K562 (cell line): ENCODE measurements at regions not wholly inside any gene's neighbourhood (a gene's known extent, or its start where the extent isn't known, plus 50 kb on each side); places are given as distances from the start of the nearest gene placed in this dataset.
A peak's percentile ranks its signal among the peaks of the same experiment; 100 is the strongest.

Experiments
- ATAC-seq: fragments of 200-7000 bp; cut with Tn5 transposase; 3 replicates; pipeline ENCODE4 v1.9.1; 2020; ENCODE audit warnings: moderate library complexity
- BruUV-seq: library from RNA; stranded (reverse); fragments of 400-500 nt; replicated peaks from 2 replicates; lab custom pipeline; 2021; lab: Mats Ljungman, UMichigan
- CTCF ChIA-PET: fragments of 300-600 bp; formaldehyde crosslinking; extraction: SDS; loops from one replicate; lab custom pipeline; 2021; ENCODE audit warnings: low intra/inter-chr PET ratio; lab: Yijun Ruan, JAX
- POLR2A ChIA-PET: fragments of 300-600, 350-650 bp; sonication (Branson Sonifier 250); formaldehyde crosslinking; extraction: SDS; loops from one replicate; lab custom pipeline; 2021; ENCODE audit warnings: antibody characterized with exemption, inconsistent platforms; lab: Yijun Ruan, JAX
- DNase-seq, 4 experiments: peaks; one replicate each; pipeline versions ENCODE4 v3.0.0 to v3.0.0-alpha.2; 2011 to 2018; ENCODE audit warnings: low spot score in 3 of 4, mixed read lengths in 3 of 4; ENCODE audit errors: extremely low read depth in 1 of 4
- FAIRE-seq: peaks from 2 replicates; lab custom pipeline; 2011; peaks lifted over from hg19 to GRCh38; lab: Jason Lieb, UNC
- H2AFZ ChIP-seq: 2 replicates; pipeline ENCODE4 v1.6.0; 2011; ENCODE audit warnings: low read depth, low read length, control low read depth, inconsistent platforms
- H3K27ac ChIP-seq: fragments of 200-600 bp; 3 replicates; pipeline ENCODE4 v1.8.0; 2011; ENCODE audit warnings: low read depth, mild to moderate bottlenecking, control low read depth, inconsistent platforms, low read length, moderate library complexity, mixed read lengths; ENCODE audit errors: extremely low read depth
- H3K27me3 ChIP-seq, 2 experiments: fragments of 300-600 bp in 1 of 2; 2 replicates in 1 of 2; 3 replicates in 1 of 2; pipeline versions ENCODE4 v1.6.0 to v1.8.0; 2011; ENCODE audit warnings: inconsistent platforms in 2 of 2, low read length in 2 of 2, mild to moderate bottlenecking in 1 of 2, mixed read lengths in 1 of 2, moderate library complexity in 1 of 2; ENCODE audit not compliant: control insufficient read depth in 2 of 2, insufficient read depth in 2 of 2
- H3K36me3 ChIP-seq: fragments of 300-600 bp; 3 replicates; pipeline ENCODE4 v1.8.0; 2011; ENCODE audit warnings: mild to moderate bottlenecking, low read length, inconsistent platforms; ENCODE audit not compliant: control insufficient read depth, insufficient read depth
- H3K4me1 ChIP-seq, 2 experiments: fragments of 200-600 bp in 1 of 2; replicated peaks in 1 of 2; 2 replicates in 1 of 2; 3 replicates in 1 of 2; pipeline versions ENCODE4 v1.5.1 to v1.8.0; 2011; ENCODE audit warnings: inconsistent platforms in 2 of 2, low read length in 2 of 2, mild to moderate bottlenecking in 1 of 2, mixed read lengths in 1 of 2, moderate library complexity in 1 of 2; ENCODE audit not compliant: control insufficient read depth in 2 of 2, insufficient read depth in 2 of 2
- H3K4me2 ChIP-seq: 2 replicates; pipeline ENCODE4 v1.6.1; 2011; ENCODE audit warnings: low read length, control low read depth, inconsistent platforms, mixed read lengths; ENCODE audit not compliant: insufficient read depth
- H3K4me3 ChIP-seq: fragments of 200-600 bp; sonication (generic), shearing (Covaris generic); 2 replicates; pipeline ENCODE4 v1.5.1; 2016; ENCODE audit warnings: control low read depth, inconsistent platforms
- H3K79me2 ChIP-seq: fragments of 200-600 bp; 3 replicates; pipeline ENCODE4 v1.8.0; 2011; ENCODE audit warnings: low read length, inconsistent platforms; ENCODE audit not compliant: control insufficient read depth, insufficient read depth
- H3K9ac ChIP-seq, 2 experiments: 2 replicates each; pipeline versions ENCODE4 v1.6.0 to v1.6.1; 2011; ENCODE audit warnings: low read depth in 2 of 2, low read length in 2 of 2, control low read depth in 1 of 2, inconsistent platforms in 1 of 2, mild to moderate bottlenecking in 1 of 2, mixed read lengths in 1 of 2; ENCODE audit not compliant: insufficient read depth in 1 of 2
- H3K9me1 ChIP-seq: one replicate; pipeline ENCODE4 v1.6.0; 2011; ENCODE audit warnings: inconsistent platforms, mild to moderate bottlenecking, low read length, moderate library complexity; ENCODE audit not compliant: control insufficient read depth, insufficient read depth
- H3K9me3 ChIP-seq: replicated peaks from 2 replicates; pipeline ENCODE4 v1.5.1; 2011; ENCODE audit warnings: low read depth, low read length, inconsistent platforms; ENCODE audit not compliant: control insufficient read depth, insufficient read depth
- H4K20me1 ChIP-seq: replicated peaks from 2 replicates; pipeline ENCODE4 v1.6.1; 2011; ENCODE audit warnings: low read length, inconsistent platforms, mixed read lengths; ENCODE audit not compliant: control insufficient read depth, insufficient read depth
- C11orf30 ChIP-seq: fragments of 450-650 bp; IDR thresholded peaks from 2 replicates; pipeline ENCODE4 v1.6.1; 2016; ENCODE audit warnings: low read depth, mild to moderate bottlenecking
- FOXP4 ChIP-seq: sonication (generic); formaldehyde crosslinking; IDR thresholded peaks from 2 replicates; pipeline ENCODE4 v1.8.0; 2022; ENCODE audit warnings: mild to moderate bottlenecking, missing genetic modification reagents, borderline replicate concordance
- GTF2F1 ChIP-seq: IDR thresholded peaks from 2 replicates; pipeline ENCODE4 v1.6.1; 2011; ENCODE audit warnings: low read depth, low read length, improper control_type of control experiment
- MAFK ChIP-seq: IDR thresholded peaks from 2 replicates; pipeline ENCODE4 v1.6.1; 2011; ENCODE audit warnings: low read length, improper control_type of control experiment
- MXD1 ChIP-seq: fragments of 250-450 bp; sonication (Bioruptor Pico); IDR thresholded peaks from 2 replicates; pipeline ENCODE4 v1.8.0; 2021; ENCODE audit warnings: borderline replicate concordance, mild to moderate bottlenecking, moderate library complexity; ENCODE audit not compliant: poor library complexity, severe bottlenecking
- NFIX ChIP-seq: fragments of 250-450 bp; sonication (Bioruptor Pico); IDR thresholded peaks from 2 replicates; pipeline ENCODE4 v1.4.0; 2020; ENCODE audit warnings: low read depth, mild to moderate bottlenecking, moderate library complexity
- SRSF3 ChIP-seq: fragments of 200-400 bp; formaldehyde crosslinking; IDR thresholded peaks from 2 replicates; pipeline ENCODE4 v1.6.1; 2016; ENCODE audit warnings: mild to moderate bottlenecking, low read length, moderate library complexity; ENCODE audit not compliant: insufficient read depth
- ZBTB49 ChIP-seq: sonication (generic); formaldehyde crosslinking; IDR thresholded peaks from 2 replicates; pipeline ENCODE4 v1.8.0; 2022; ENCODE audit warnings: missing genetic modification reagents, mild to moderate bottlenecking, borderline replicate concordance
- ZC3H8 ChIP-seq: fragments of 450-650 bp; IDR thresholded peaks from 2 replicates; pipeline ENCODE4 v1.6.1; 2017
- ZNF174 ChIP-seq: fragments of 250-450 bp; sonication (Bioruptor Pico); IDR thresholded peaks from 2 replicates; pipeline ENCODE4 v1.4.0; 2020; ENCODE audit warnings: mild to moderate bottlenecking
- ZNF197 ChIP-seq: fragments of 200-800 bp; sonication (Bioruptor generic); IDR thresholded peaks from 2 replicates; pipeline ENCODE4 v1.6.1; 2016; ENCODE audit warnings: low read depth, missing genetic modification characterization, missing compliant biosample characterization
- ZNF316 ChIP-seq: fragments of 450-650 bp; IDR thresholded peaks from 2 replicates; pipeline ENCODE4 v1.6.1; 2016
- WGBS: fragments of 100-300 bp; shearing (Covaris generic); methylation state at CpG from one replicate; pipeline ENCODE4 v1.1.6; 2016; ENCODE audit warnings: low coverage, mixed read lengths; ENCODE audit not compliant: insufficient coverage; ENCODE audit errors: missing lambda C conversion rate; 5-methylcytosine and 5-hydroxymethylcytosine counted together
- in situ Hi-C: fragments of 300-500 bp; cut with MboI; formaldehyde crosslinking; loops from 4 replicates; pipeline ENCODE4 v1.15.0; 2018; ENCODE audit warnings: inconsistent platforms, mixed read lengths
- intact Hi-C: fragments of 100-400 bp; cut with micrococcal nuclease; formaldehyde crosslinking; loops from 2 replicates; pipeline ENCODE4 v1.14.2; 2022

GRCh38 chr9:87068177-87068840 is 121.0 kb upstream of the GAS1 start:
- H3K4me1 ChIP-seq: no peaks in the 10 kb centered on the region
- no peaks in the 10 kb centered on the region for H3K9me1 ChIP-seq
- no peak overlapping the region for H3K9ac ChIP-seq
- H3K27me3 ChIP-seq: no peaks in the 10 kb centered on the region; a peak in 1 of 5 replicates
- intact Hi-C loops: no loop called here
- in situ Hi-C loops: no loop called here
- no peaks in the 10 kb centered on the region for H4K20me1 ChIP-seq
- TF ChIP-seq ZC3H8: no peak
- peak; percentile 46 for TF ChIP-seq ZNF316
- peak; percentile 53 for TF ChIP-seq MAFK
- TF ChIP-seq C11orf30: peak; percentile 28; the same call in 1 of the 2 replicates
- TF ChIP-seq MXD1 (CRISPR knock-in tag): no peak
- no peak overlapping the region for H2AFZ ChIP-seq
- FAIRE-seq (no peak), DNase-seq (no peak), ATAC-seq (no peak)
- 0% methylated on average over 4 of the region's 4 CpGs for WGBS
- H3K36me3 ChIP-seq: no peaks in the 10 kb centered on the region
- H3K79me2 ChIP-seq: no peaks in the 10 kb centered on the region
- H3K9me3 ChIP-seq: no peaks in the 10 kb centered on the region
- no peak overlapping the region for H3K4me3 ChIP-seq
- H3K4me2 ChIP-seq: no peak overlapping the region
- POLR2A ChIA-PET: no interaction called here
- BruUV-seq: no TSS peak
- no peak overlapping the region for H3K27ac ChIP-seq
- CTCF ChIA-PET: no interaction called here

GRCh38 chr9:87069690-87070089 is 122.4 kb upstream of the GAS1 start:
- POLR2A ChIA-PET: no interaction called here
- DNase-seq: no peak
- TF ChIP-seq SRSF3 (no peak), ZBTB49 (CRISPR knock-in tag) (no peak), ZNF174 (CRISPR knock-in tag) (no peak), NFIX (CRISPR knock-in tag) (no peak), ZNF197 (no peak), FOXP4 (CRISPR knock-in tag) (no peak), GTF2F1 (no peak)

More at GRCh38 chr9:87069690-87070089, 122.4 kb upstream of the GAS1 start:
- FAIRE-seq (no peak), ATAC-seq (no peak)
- H3K36me3 ChIP-seq: no peaks in the 10 kb centered on the region
- H3K4me3 ChIP-seq: no peak overlapping the region
- no peaks in the 10 kb centered on the region; a peak in 1 of 5 replicates for H3K27me3 ChIP-seq
- CTCF ChIA-PET: no interaction called here
- no peak overlapping the region for H2AFZ ChIP-seq
- no peak overlapping the region for H3K4me2 ChIP-seq
- no peaks in the 10 kb centered on the region for H3K9me1 ChIP-seq
- no peaks in the 10 kb centered on the region for H3K79me2 ChIP-seq
- H3K4me1 ChIP-seq: no peaks in the 10 kb centered on the region
- in situ Hi-C loops (no loop called here), intact Hi-C loops (no loop called here)
- no peak overlapping the region for H3K27ac ChIP-seq
- no peak overlapping the region for H3K9ac ChIP-seq
- no peaks in the 10 kb centered on the region for H3K9me3 ChIP-seq
- H4K20me1 ChIP-seq: no peaks in the 10 kb centered on the region
- WGBS: 0% methylated on average over 3 of the region's 3 CpGs
- no TSS peak for BruUV-seq
